A549 (cell line): ENCODE measurements at regions not wholly inside any gene's neighbourhood (a gene's known extent, or its start where the extent isn't known, plus 50 kb on each side); places are given as distances from the start of the nearest gene placed in this dataset.

Source experiments
- ATAC-seq, 2 experiments: fragments of 200-7000 bp in 1 of 2; fragments of >200 bp in 1 of 2; cut with Nextera tagmentation in 1 of 2; cut with Tn5 transposase in 1 of 2; 3 replicates each; pipeline versions ENCODE4 v1.8.0 to v1.9.1; 2018 to 2020; ENCODE audit warnings: mild to moderate bottlenecking in 1 of 2, moderate library complexity in 1 of 2
- CTCF ChIA-PET: fragments of 300-600 bp; sonication (Branson Sonifier 250); formaldehyde crosslinking; extraction: SDS; loops from one replicate; lab custom pipeline; 2021; ENCODE audit warnings: antibody characterized with exemption, inconsistent platforms; lab: Yijun Ruan, JAX
- POLR2A ChIA-PET: fragments of 350-600 bp; formaldehyde crosslinking; extraction: SDS; loops from one replicate; lab custom pipeline; 2021; ENCODE audit warnings: antibody characterized with exemption, inconsistent platforms; lab: Yijun Ruan, JAX
- DNase-seq, 2 experiments: peaks; one replicate each; pipeline versions ENCODE4 v3.0.0 to v3.0.0-alpha.2; 2011 to 2016; ENCODE audit warnings: low read depth in 1 of 2, low spot score in 1 of 2
- FAIRE-seq: peaks from 2 replicates; lab custom pipeline; 2011; peaks lifted over from hg19 to GRCh38; lab: Jason Lieb, UNC
- H3K27ac ChIP-seq, 2 experiments: fragments of >200 bp; sonication (Bioruptor Twin); formaldehyde crosslinking; 3 replicates each; pipeline ENCODE4 v1.5.1; 2016 to 2017
- H3K4me1 ChIP-seq: fragments of >200 bp; sonication (Bioruptor Twin); formaldehyde crosslinking; 3 replicates; pipeline ENCODE4 v1.6.1; 2016
- H3K4me2 ChIP-seq: fragments of >200 bp; sonication (Bioruptor Twin); formaldehyde crosslinking; 3 replicates; pipeline ENCODE4 v1.6.1; 2016
- H3K4me3 ChIP-seq: fragments of >200 bp; sonication (Bioruptor Twin); formaldehyde crosslinking; 3 replicates; pipeline ENCODE4 v1.5.1; 2016
- H3K9me3 ChIP-seq: fragments of >200 bp; sonication (Bioruptor Twin); formaldehyde crosslinking; 3 replicates; pipeline ENCODE4 v1.6.1; 2016
- BHLHE40 ChIP-seq: IDR thresholded peaks from 2 replicates; pipeline ENCODE4 v1.6.1; 2012; ENCODE audit warnings: low read depth, low read length, inconsistent platforms
- EHF ChIP-seq: fragments of 250-450 bp; sonication (Bioruptor Pico); IDR thresholded peaks from 2 replicates; pipeline ENCODE4 v1.5.0; 2020; ENCODE audit warnings: mild to moderate bottlenecking
- ESRRA ChIP-seq: fragments of 150-350 bp; IDR thresholded peaks from 2 replicates; pipeline ENCODE4 v1.6.1; 2014; ENCODE audit warnings: mild to moderate bottlenecking, low read length, borderline replicate concordance
- FOSL2 ChIP-seq, 2 experiments: fragments of 450-650 bp in 1 of 2; fragments of >200 bp in 1 of 2; sonication (Bioruptor Twin) in 1 of 2; formaldehyde crosslinking; IDR thresholded peaks; 2 replicates each; pipeline versions ENCODE4 v1.5.0 to v1.6.1; 2016 to 2020; ENCODE audit warnings: mild to moderate bottlenecking in 1 of 2, moderate library complexity in 1 of 2
- FOXS1 ChIP-seq: fragments of 250-450 bp; sonication (Bioruptor Pico); IDR thresholded peaks from 2 replicates; pipeline ENCODE4 v1.5.0; 2020; ENCODE audit warnings: mild to moderate bottlenecking, moderate library complexity
- HDAC2 ChIP-seq: fragments of 200-600 bp; sonication (generic); IDR thresholded peaks from 2 replicates; pipeline ENCODE4 v1.6.1; 2016
- JUN ChIP-seq, 2 experiments: fragments of >200 bp; sonication (Bioruptor Twin); formaldehyde crosslinking; IDR thresholded peaks; 2 replicates in 1 of 2; 3 replicates in 1 of 2; pipeline ENCODE4 v1.6.1; 2016 to 2017
- JUNB ChIP-seq: fragments of >200 bp; sonication (Bioruptor Twin); formaldehyde crosslinking; IDR thresholded peaks from 2 replicates; pipeline ENCODE4 v1.6.1; 2016
- KDM1A ChIP-seq: fragments of 200-600 bp; sonication (generic); IDR thresholded peaks from 2 replicates; pipeline ENCODE4 v1.6.1; 2016; ENCODE audit warnings: low read depth, mild to moderate bottlenecking
- KDM5A ChIP-seq: fragments of 200-600 bp; sonication (generic); IDR thresholded peaks from 2 replicates; pipeline ENCODE4 v1.6.1; 2016; ENCODE audit warnings: antibody characterized with exemption, mild to moderate bottlenecking
- MAFK ChIP-seq: fragments of 450-650 bp; IDR thresholded peaks from 2 replicates; pipeline ENCODE4 v1.6.1; 2014; ENCODE audit not compliant: partially characterized antibody
- MYC ChIP-seq: IDR thresholded peaks from 2 replicates; pipeline ENCODE4 v1.6.1; 2012; ENCODE audit warnings: mild to moderate bottlenecking, inconsistent platforms, low read length, improper control_type of control experiment, borderline replicate concordance
- NFE2L2 ChIP-seq: fragments of 150-350 bp; conservative IDR thresholded peaks from 2 replicates; pipeline ENCODE4 v1.6.1; 2014; ENCODE audit warnings: low read length
- PHF8 ChIP-seq: fragments of 200-600 bp; sonication (generic); IDR thresholded peaks from 2 replicates; pipeline ENCODE4 v1.6.1; 2016; ENCODE audit warnings: low read depth, mild to moderate bottlenecking, antibody characterized with exemption, moderate library complexity, borderline replicate concordance
- RAD21 ChIP-seq, 2 experiments: fragments of >200 bp in 1 of 2; sonication (Bioruptor Twin) in 1 of 2; formaldehyde crosslinking in 1 of 2; IDR thresholded peaks in 1 of 2; conservative IDR thresholded peaks in 1 of 2; 2 replicates in 1 of 2; 3 replicates in 1 of 2; pipeline ENCODE4 v1.6.1; 2012 to 2018; ENCODE audit warnings: inconsistent platforms in 1 of 2
- RARB ChIP-seq: fragments of 250-450 bp; sonication (Bioruptor Pico); IDR thresholded peaks from 2 replicates; pipeline ENCODE4 v1.8.0; 2021; ENCODE audit warnings: mild to moderate bottlenecking, moderate library complexity
- ZNF302 ChIP-seq: fragments of 250-450 bp; sonication (Bioruptor Pico); IDR thresholded peaks from 2 replicates; pipeline ENCODE4 v1.9.0; 2021; ENCODE audit warnings: inconsistent platforms, mild to moderate bottlenecking, moderate library complexity
- WGBS: methylation state at CpG from one replicate; pipeline ENCODE4 v1.1.6; 2017; ENCODE audit errors: missing lambda C conversion rate; 5-methylcytosine and 5-hydroxymethylcytosine counted together
- TF ChIP-seq, protein P1 (sequence below): fragments of >200 bp; sonication (Bioruptor Twin); formaldehyde crosslinking; IDR thresholded peaks from 3 replicates; pipeline ENCODE4 v1.5.1; 2016
- TF ChIP-seq, protein P2 (sequence below): fragments of >200 bp; sonication (Bioruptor Twin); formaldehyde crosslinking; IDR thresholded peaks from 2 replicates; pipeline ENCODE4 v1.6.1; 2016
- TF ChIP-seq, protein P3 (sequence below): fragments of 450-650 bp; IDR thresholded peaks from 2 replicates; pipeline ENCODE4 v1.6.1; 2014; ENCODE audit warnings: antibody characterized with exemption
- TF ChIP-seq, protein P4 (sequence below): fragments of 200-600 bp; sonication (generic); IDR thresholded peaks from 2 replicates; pipeline ENCODE4 v1.6.1; 2016; ENCODE audit warnings: antibody characterized with exemption, mild to moderate bottlenecking, moderate library complexity

DNA sequence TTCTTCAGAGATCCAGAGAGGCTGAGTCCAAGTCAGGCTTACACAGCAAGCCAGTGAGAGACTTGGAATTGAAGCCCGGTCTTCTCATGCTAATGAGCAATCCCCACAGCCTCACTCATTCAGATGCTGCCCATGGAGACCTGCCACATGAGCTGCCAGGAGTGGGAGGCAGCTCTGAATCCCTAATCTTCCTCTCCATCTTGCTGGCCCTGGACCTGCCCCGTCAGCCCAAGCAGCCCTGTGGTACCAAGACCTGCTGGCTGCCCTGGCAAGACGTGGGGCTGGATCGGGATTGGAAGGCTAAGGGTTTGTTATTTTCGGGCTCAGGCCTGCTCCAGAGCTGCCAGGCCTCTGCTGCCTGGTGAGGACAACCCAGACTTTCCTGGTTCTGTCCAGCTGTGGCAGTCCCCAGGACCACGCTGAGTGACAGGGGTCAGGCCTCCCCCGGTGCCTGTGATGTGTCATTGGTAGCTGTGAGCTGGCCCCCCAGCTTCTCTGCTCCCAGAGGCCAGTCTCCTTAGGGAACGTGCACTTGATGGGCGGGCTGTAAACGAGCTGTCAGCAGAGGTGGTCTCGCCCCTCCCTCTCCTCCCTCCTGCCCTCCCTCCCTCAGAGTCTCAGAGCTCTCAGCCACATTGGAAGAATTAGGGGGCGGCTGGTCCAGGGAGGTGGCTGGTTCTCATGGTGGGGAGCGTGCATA lies 135.0 kb downstream of the FOXD2 start:
- Histone ChIP-seq H3K4me1 (peaks cover 12% of the 10 kb centered on the region), H3K27ac (no peak overlapping the region), H3K4me3 (no peak overlapping the region), H3K9me3 (no peaks in the 10 kb centered on the region), H3K4me2 (no peak overlapping the region)
- TF ChIP-seq ESRRA, result no peak
- 75% methylated on average over 5 of the region's 13 CpGs for whole genome bisulfite sequencing
- no peak for ATAC-seq
- ChIA-PET POLR2A (no interaction called here), CTCF (interaction anchor here (1.0 kb wide), 1 partner anchor 153 kb away, joined by 3 read pairs; no protein-coding TSS in a partner anchor)
- no peak for DNase-seq
- FAIRE-seq, result no peak

DNA sequence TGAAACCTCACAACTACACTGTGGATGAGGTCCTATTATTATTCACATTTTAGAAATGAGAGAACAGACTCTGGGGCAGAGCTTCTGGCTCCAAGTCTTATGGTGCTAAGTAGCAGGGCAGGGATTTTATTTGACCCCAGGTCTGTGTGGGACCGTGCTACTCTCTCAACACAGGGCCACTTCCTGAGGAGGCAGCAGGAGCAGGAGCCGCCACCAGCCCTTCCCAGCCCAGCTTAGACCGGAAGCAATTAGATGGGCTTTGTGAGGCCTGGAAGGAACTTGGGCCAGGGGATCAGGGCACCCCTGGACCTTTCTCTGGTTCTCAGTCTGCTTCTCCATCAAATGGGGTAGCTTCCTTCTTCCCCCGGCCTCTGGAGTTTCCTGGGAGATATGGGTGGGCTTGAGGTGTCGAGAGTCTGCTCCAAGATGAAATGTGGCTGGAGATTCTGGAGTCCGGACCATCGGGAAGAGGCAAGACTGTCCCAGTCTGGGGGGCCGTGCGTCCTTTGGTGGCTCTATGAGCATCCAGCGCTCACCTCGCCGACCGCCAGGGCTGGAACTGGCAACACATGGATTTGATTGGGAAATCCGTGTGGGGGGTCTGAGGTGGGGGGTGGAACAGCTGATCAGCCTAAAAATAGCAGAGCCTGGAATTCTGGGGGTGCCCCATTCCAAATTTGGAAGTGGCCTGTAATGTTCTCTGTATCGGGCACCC lies 136.8 kb downstream of the FOXD2 start:
- TF ChIP-seq RAD21 (conservative IDR thresholded peaks at IDR 0.05 in 1 of 2, IDR thresholded peaks at IDR 0.05 in 1 of 2), result no peak
- TF ChIP-seq EHF (CRISPR knock-in tag), result no peak
- TF ChIP-seq HDAC2, result no peak
- TF ChIP-seq NFE2L2, result no peak
- TF ChIP-seq JUN (IDR thresholded peaks at IDR 0.05), result no peak
- TF ChIP-seq, protein P1, sequence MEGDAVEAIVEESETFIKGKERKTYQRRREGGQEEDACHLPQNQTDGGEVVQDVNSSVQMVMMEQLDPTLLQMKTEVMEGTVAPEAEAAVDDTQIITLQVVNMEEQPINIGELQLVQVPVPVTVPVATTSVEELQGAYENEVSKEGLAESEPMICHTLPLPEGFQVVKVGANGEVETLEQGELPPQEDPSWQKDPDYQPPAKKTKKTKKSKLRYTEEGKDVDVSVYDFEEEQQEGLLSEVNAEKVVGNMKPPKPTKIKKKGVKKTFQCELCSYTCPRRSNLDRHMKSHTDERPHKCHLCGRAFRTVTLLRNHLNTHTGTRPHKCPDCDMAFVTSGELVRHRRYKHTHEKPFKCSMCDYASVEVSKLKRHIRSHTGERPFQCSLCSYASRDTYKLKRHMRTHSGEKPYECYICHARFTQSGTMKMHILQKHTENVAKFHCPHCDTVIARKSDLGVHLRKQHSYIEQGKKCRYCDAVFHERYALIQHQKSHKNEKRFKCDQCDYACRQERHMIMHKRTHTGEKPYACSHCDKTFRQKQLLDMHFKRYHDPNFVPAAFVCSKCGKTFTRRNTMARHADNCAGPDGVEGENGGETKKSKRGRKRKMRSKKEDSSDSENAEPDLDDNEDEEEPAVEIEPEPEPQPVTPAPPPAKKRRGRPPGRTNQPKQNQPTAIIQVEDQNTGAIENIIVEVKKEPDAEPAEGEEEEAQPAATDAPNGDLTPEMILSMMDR, result no peak
- TF ChIP-seq, all 56 proteins: peak for 0
- ChIA-PET CTCF (no interaction called here), POLR2A (no interaction called here)
- FAIRE-seq (no peak), ATAC-seq (no peak), DNase-seq (no peak)
- peaks cover 6% of the 10 kb centered on the region for H3K4me1 ChIP-seq
- 81% methylated on average over 8 of the region's 15 CpGs for WGBS
- H3K27ac ChIP-seq, result no peak overlapping the region
- no peak overlapping the region for H3K4me3 ChIP-seq
- no peak overlapping the region for H3K4me2 ChIP-seq
- H3K9me3 ChIP-seq, result no peaks in the 10 kb centered on the region

DNA sequence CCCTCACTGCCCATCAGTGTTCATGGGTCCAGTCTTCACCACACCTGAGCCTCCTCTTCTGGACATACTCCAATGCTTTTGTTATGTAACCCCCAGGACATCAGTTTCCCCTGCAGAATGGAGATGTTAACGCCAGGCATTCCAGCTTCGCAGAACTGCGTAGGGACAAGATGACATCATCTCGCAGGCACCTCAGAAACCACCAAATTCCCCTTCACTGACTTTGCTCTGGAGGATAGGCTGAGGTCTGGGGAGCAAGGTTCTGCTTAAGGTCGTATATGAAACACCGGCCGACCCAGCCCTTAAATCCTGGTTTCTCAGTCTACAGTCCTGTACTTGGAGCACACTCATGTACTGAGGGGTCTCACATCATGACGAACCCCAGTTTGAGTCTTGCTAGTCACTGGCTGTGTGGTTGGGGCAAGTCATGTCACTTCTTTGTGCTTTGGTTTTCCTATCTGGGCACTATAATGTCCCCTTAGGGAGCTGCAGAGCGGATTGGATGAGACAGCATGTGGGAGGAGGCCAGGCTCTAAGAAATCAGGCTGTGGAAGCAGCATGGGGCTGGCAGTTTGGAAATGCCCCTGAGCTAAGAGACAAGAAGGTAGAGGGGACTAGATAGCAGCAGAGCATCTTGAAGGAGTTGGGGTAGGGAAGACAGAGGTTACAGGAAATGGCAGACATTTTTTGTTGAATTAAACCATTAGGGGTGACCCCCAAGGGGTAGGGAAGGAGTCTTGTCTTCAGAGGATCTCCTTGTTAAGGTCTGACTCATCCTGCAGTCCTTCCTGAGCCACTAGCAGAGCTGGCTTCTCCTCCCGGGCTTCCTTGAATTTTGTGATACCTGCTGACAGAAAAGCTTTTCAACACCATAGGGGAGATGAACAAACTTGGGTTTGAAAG lies 138.3 kb downstream of the FOXD2 start:
- Histone ChIP-seq H3K4me2 (no peak overlapping the region), H3K9me3 (no peaks in the 10 kb centered on the region), H3K4me1 (no peaks in the 10 kb centered on the region)
- DNase-seq (no peak), ATAC-seq (no peak)
- CTCF ChIA-PET, result interaction anchor here (1.7 kb wide), 1 partner anchor 134 kb away, joined by 5 read pairs; no protein-coding TSS in a partner anchor
- TF ChIP-seq ZNF302 (CRISPR knock-in tag) (no peak), JUNB (no peak), FOXS1 (CRISPR knock-in tag) (no peak), MAFK (no peak), MYC (no peak), BHLHE40 (no peak), KDM1A (no peak), KDM5A (no peak), FOSL2 (IDR thresholded peaks at IDR 0.05) (no peak), FOSL2 (CRISPR knock-in tag; IDR thresholded peaks at IDR 0.05) (no peak), PHF8 (no peak), RARB (CRISPR knock-in tag) (no peak), NFE2L2 (no peak)
- TF ChIP-seq, protein P2, sequence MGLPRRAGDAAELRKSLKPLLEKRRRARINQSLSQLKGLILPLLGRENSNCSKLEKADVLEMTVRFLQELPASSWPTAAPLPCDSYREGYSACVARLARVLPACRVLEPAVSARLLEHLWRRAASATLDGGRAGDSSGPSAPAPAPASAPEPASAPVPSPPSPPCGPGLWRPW, result no peak
- TF ChIP-seq, protein P3, sequence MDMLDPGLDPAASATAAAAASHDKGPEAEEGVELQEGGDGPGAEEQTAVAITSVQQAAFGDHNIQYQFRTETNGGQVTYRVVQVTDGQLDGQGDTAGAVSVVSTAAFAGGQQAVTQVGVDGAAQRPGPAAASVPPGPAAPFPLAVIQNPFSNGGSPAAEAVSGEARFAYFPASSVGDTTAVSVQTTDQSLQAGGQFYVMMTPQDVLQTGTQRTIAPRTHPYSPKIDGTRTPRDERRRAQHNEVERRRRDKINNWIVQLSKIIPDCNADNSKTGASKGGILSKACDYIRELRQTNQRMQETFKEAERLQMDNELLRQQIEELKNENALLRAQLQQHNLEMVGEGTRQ, result no peak
- TF ChIP-seq, protein P4, sequence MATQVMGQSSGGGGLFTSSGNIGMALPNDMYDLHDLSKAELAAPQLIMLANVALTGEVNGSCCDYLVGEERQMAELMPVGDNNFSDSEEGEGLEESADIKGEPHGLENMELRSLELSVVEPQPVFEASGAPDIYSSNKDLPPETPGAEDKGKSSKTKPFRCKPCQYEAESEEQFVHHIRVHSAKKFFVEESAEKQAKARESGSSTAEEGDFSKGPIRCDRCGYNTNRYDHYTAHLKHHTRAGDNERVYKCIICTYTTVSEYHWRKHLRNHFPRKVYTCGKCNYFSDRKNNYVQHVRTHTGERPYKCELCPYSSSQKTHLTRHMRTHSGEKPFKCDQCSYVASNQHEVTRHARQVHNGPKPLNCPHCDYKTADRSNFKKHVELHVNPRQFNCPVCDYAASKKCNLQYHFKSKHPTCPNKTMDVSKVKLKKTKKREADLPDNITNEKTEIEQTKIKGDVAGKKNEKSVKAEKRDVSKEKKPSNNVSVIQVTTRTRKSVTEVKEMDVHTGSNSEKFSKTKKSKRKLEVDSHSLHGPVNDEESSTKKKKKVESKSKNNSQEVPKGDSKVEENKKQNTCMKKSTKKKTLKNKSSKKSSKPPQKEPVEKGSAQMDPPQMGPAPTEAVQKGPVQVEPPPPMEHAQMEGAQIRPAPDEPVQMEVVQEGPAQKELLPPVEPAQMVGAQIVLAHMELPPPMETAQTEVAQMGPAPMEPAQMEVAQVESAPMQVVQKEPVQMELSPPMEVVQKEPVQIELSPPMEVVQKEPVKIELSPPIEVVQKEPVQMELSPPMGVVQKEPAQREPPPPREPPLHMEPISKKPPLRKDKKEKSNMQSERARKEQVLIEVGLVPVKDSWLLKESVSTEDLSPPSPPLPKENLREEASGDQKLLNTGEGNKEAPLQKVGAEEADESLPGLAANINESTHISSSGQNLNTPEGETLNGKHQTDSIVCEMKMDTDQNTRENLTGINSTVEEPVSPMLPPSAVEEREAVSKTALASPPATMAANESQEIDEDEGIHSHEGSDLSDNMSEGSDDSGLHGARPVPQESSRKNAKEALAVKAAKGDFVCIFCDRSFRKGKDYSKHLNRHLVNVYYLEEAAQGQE, result no peak
- TF ChIP-seq, all 56 proteins: peak for 0
- 57% methylated on average over 10 of the region's 10 CpGs for WGBS
- POLR2A ChIA-PET, result no interaction called here
- FAIRE-seq, result no peak
- Histone ChIP-seq H3K27ac (no peak overlapping the region), H3K4me3 (no peak overlapping the region)
